Smooth muscle cell (in vitro differentiated cells): ENCODE measurements at regions not wholly inside any gene's neighbourhood (a gene's known extent, or its start where the extent isn't known, plus 50 kb on each side); places are given as distances from the start of the nearest gene placed in this dataset.

Experiments used
- DNase-seq: peaks from one replicate; lab custom pipeline; 2025; ENCODE audit not compliant: unreplicated experiment; lab: John Stamatoyannopoulos, UW
- H2AFZ ChIP-seq: fragments of 200-600 bp; sonication (generic); 2 replicates; pipeline ENCODE4 v1.6.0; 2016; ENCODE audit warnings: antibody characterized with exemption, low read depth, mild to moderate bottlenecking
- H3F3A ChIP-seq: fragments of 200-600 bp; sonication (generic); 2 replicates; pipeline ENCODE4 v1.6.0; 2017; ENCODE audit warnings: antibody characterized with exemption, low read depth
- H3K27ac ChIP-seq: fragments of 200-600 bp; sonication (generic); 2 replicates; pipeline ENCODE4 v1.5.1; 2016; ENCODE audit warnings: low read depth, mild to moderate bottlenecking
- H3K27me3 ChIP-seq: fragments of 200-600 bp; sonication (generic); 2 replicates; pipeline ENCODE4 v1.6.1; 2016; ENCODE audit warnings: low read depth, mild to moderate bottlenecking
- H3K36me3 ChIP-seq: fragments of 200-600 bp; sonication (generic); 2 replicates; pipeline ENCODE4 v1.5.1; 2016; ENCODE audit warnings: low read depth
- H3K4me1 ChIP-seq: fragments of 200-600 bp; sonication (generic); 2 replicates; pipeline ENCODE4 v1.5.1; 2016; ENCODE audit warnings: low read depth
- H3K4me2 ChIP-seq: fragments of 200-600 bp; sonication (generic); 2 replicates; pipeline ENCODE4 v1.6.0; 2016; ENCODE audit warnings: mild to moderate bottlenecking
- H3K4me3 ChIP-seq: fragments of 200-600 bp; sonication (generic); 2 replicates; pipeline ENCODE4 v1.5.1; 2016; ENCODE audit warnings: mild to moderate bottlenecking
- H3K79me2 ChIP-seq: fragments of 200-600 bp; sonication (generic); 2 replicates; pipeline ENCODE4 v1.6.0; 2016; ENCODE audit warnings: low read depth, mild to moderate bottlenecking
- H3K9ac ChIP-seq: fragments of 200-600 bp; sonication (generic); 2 replicates; pipeline ENCODE4 v1.6.0; 2016; ENCODE audit warnings: low read depth
- H3K9me3 ChIP-seq: fragments of 200-600 bp; sonication (generic); replicated peaks from 2 replicates; pipeline ENCODE4 v1.5.1; 2016; ENCODE audit warnings: low read depth
- H4K20me1 ChIP-seq: fragments of 200-600 bp; sonication (generic); 2 replicates; pipeline ENCODE4 v1.6.0; 2016; ENCODE audit warnings: low read depth
- WGBS: methylation state at CpG from one replicate; pipeline ENCODE4 v1.1.7; 2016; ENCODE audit warnings: low lambda C conversion rate; 5-methylcytosine and 5-hydroxymethylcytosine counted together
- TF ChIP-seq, protein P1 (sequence below): fragments of 200-600 bp; sonication (generic); IDR thresholded peaks from 2 replicates; pipeline ENCODE4 v1.5.1; 2017; ENCODE audit warnings: borderline replicate concordance, mild to moderate bottlenecking, antibody characterized with exemption; ENCODE audit not compliant: insufficient read depth, poor library complexity, severe bottlenecking

DNA sequence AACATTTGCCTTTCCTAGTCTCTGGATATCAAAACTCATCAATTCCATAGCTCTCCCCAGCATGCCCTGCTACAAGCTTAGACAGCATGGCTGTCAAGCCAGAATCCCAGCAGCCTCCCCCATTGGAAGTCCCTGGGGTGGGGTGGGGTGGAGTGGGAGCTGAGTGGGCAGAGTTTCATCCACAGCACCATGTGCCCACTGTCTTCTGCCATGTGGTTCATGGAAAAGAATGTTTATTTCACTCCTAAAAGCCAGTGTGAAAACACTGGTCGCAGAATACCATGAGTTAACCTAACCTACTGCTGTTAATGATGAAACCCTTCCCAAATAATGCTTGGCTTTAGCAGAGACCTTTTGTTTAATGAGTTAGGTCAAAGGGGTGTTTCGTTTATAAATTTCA, 80.2 kb upstream of the KIRREL3 start:
- H4K20me1 ChIP-seq: no peaks in the 10 kb centered on the region
- no peak overlapping the region for H3K4me3 ChIP-seq
- WGBS: 83% methylated on average over 2 of the region's 2 CpGs
- H3K9me3 ChIP-seq: no peaks in the 10 kb centered on the region
- no peaks in the 10 kb centered on the region for H3K4me1 ChIP-seq
- H3K27me3 ChIP-seq: peaks cover 11% of the 10 kb centered on the region
- no peaks in the 10 kb centered on the region for H3K36me3 ChIP-seq
- no peaks in the 10 kb centered on the region for H3F3A ChIP-seq
- no peak overlapping the region for H2AFZ ChIP-seq
- TF ChIP-seq, protein P1, sequence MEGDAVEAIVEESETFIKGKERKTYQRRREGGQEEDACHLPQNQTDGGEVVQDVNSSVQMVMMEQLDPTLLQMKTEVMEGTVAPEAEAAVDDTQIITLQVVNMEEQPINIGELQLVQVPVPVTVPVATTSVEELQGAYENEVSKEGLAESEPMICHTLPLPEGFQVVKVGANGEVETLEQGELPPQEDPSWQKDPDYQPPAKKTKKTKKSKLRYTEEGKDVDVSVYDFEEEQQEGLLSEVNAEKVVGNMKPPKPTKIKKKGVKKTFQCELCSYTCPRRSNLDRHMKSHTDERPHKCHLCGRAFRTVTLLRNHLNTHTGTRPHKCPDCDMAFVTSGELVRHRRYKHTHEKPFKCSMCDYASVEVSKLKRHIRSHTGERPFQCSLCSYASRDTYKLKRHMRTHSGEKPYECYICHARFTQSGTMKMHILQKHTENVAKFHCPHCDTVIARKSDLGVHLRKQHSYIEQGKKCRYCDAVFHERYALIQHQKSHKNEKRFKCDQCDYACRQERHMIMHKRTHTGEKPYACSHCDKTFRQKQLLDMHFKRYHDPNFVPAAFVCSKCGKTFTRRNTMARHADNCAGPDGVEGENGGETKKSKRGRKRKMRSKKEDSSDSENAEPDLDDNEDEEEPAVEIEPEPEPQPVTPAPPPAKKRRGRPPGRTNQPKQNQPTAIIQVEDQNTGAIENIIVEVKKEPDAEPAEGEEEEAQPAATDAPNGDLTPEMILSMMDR: no peak
- no peak overlapping the region for H3K4me2 ChIP-seq
- DNase-seq: no peak
- no peak overlapping the region for H3K27ac ChIP-seq
- no peak overlapping the region for H3K9ac ChIP-seq
- H3K79me2 ChIP-seq: no peaks in the 10 kb centered on the region

DNA sequence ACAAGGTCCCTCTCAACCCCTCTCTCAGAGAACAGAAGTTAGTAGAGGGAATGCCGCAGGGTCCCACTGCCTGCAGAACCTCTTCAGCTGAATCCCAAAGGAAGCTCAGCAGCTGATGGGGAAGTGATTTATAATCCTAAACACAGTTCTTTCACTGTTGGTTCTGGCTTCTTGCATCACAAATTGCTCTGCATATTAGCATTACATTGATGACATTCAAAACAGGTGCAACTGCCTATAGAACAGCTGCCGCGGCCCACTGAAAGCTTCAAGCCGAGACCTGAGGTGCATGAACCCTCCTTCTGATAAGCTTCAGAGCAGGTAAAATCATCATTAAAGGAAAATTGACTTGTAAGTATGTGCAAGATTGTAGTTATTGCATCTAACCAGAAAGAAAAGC, 75.2 kb upstream of the KIRREL3 start:
- Histone ChIP-seq H4K20me1 (no peaks in the 10 kb centered on the region), H3K4me3 (no peak overlapping the region), H3K27ac (no peak overlapping the region), H2AFZ (no peak overlapping the region), H3K27me3 (peaks cover 24% of the 10 kb centered on the region), H3K4me2 (no peak overlapping the region), H3K9ac (no peak overlapping the region), H3K79me2 (no peaks in the 10 kb centered on the region), H3K4me1 (no peaks in the 10 kb centered on the region), H3K9me3 (no peaks in the 10 kb centered on the region), H3K36me3 (no peaks in the 10 kb centered on the region), H3F3A (no peaks in the 10 kb centered on the region)
- no peak for DNase-seq
- 92% methylated on average over 4 of the region's 4 CpGs for WGBS
- TF ChIP-seq, protein P1: no peak

DNA sequence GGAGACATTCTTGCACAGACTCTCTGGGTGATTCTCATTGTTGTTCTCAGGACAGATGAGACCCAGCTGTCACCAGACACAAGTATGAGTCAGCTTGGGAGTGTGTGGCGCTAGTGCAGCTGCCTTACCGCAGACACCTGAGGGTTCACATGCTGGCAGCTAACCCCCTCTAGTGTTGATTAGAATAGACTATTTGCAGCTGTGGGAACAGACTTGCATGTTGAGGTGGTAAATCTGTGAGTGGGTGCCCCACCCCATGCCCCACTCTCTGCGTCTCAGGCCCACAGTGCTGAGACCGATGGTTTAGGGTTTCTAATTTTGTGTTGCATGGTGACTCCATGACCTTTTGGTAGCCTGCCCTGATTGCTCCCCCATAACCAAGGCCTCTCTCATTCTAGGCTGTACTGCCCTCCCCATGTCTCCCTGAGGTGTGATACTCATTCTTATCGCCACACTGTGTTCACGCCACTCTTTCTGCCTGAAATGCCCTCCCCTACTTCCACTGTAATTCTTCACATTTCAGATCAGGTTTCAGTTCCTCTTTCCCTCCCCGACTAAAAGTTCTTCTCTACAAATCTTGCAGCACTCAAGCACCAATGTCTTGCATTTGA, 73.7 kb upstream of the KIRREL3 start:
- Histone ChIP-seq H3K27ac (no peak overlapping the region), H4K20me1 (no peaks in the 10 kb centered on the region), H3K79me2 (no peaks in the 10 kb centered on the region), H2AFZ (no peak overlapping the region), H3K36me3 (no peaks in the 10 kb centered on the region), H3F3A (no peaks in the 10 kb centered on the region), H3K27me3 (peaks cover 24% of the 10 kb centered on the region), H3K9ac (no peak overlapping the region), H3K4me1 (no peaks in the 10 kb centered on the region), H3K9me3 (no peaks in the 10 kb centered on the region), H3K4me3 (no peak overlapping the region), H3K4me2 (no peak overlapping the region)
- TF ChIP-seq, protein P1: peak; percentile 36
- WGBS: 71% methylated on average over 7 of the region's 7 CpGs
- no peak for DNase-seq

DNA sequence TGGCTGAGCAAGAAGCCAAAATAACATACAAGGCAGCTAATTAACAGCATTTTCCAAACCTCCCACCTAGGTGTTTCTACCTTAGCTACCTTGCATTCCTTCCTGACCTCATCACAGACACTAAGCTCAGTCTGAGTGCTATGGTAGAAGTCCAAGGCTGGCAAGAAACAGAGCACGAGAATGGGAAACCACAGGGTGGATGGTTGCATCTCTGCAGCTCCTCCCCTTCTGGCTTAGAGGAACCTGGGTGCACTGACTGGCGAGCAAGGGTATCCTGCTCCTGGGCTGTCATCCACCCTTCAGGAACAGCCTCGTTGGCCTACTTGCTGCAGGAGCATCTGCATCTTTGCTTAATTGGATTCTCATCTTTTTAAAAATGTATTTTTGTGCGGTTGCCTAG, 73.1 kb upstream of the KIRREL3 start:
- Histone ChIP-seq H3F3A (no peaks in the 10 kb centered on the region), H2AFZ (no peak overlapping the region), H3K27me3 (peaks cover 27% of the 10 kb centered on the region), H3K27ac (no peak overlapping the region), H3K36me3 (no peaks in the 10 kb centered on the region), H3K4me2 (no peak overlapping the region), H3K79me2 (no peaks in the 10 kb centered on the region), H4K20me1 (no peaks in the 10 kb centered on the region), H3K4me1 (no peaks in the 10 kb centered on the region), H3K9ac (no peak overlapping the region), H3K4me3 (no peak overlapping the region), H3K9me3 (no peaks in the 10 kb centered on the region)
- TF ChIP-seq, protein P1: no peak
- WGBS: 87% methylated on average over 4 of the region's 4 CpGs
- DNase-seq: no peak
